Type B pancreatic cell (in vitro differentiated cells): ENCODE measurements at regions not wholly inside any gene's neighbourhood (a gene's known extent, or its start where the extent isn't known, plus 50 kb on each side); places are given as distances from the start of the nearest gene placed in this dataset.

Source experiments
- DNase-seq: peaks from one replicate; pipeline ENCODE4 v3.0.0; 2021; ENCODE audit warnings: mixed read lengths; ENCODE audit not compliant: unreplicated experiment; ENCODE audit errors: extremely low spot score
- H3K27ac Mint-ChIP-seq: 2 replicates; pipeline ENCODE4 v1.8.0; 2021; ENCODE audit warnings: mild to moderate bottlenecking, mixed read lengths
- H3K27me3 Mint-ChIP-seq: 2 replicates; pipeline ENCODE4 v1.8.0; 2021; ENCODE audit warnings: mixed read lengths
- H3K36me3 Mint-ChIP-seq: 2 replicates; pipeline ENCODE4 v1.8.0; 2021; ENCODE audit warnings: mixed read lengths
- H3K4me1 Mint-ChIP-seq: one replicate; pipeline ENCODE4 v1.8.0; 2021; ENCODE audit warnings: mixed read lengths; ENCODE audit not compliant: unreplicated experiment
- H3K4me3 Mint-ChIP-seq: 2 replicates; pipeline ENCODE4 v1.8.0; 2021; ENCODE audit warnings: mild to moderate bottlenecking, mixed read lengths
- H3K9me3 Mint-ChIP-seq: 2 replicates; pipeline ENCODE4 v1.8.0; 2021; ENCODE audit warnings: mixed read lengths
- TF ChIP-seq, protein P1 (sequence below): fragments of 200-600 bp; sonication (generic); conservative IDR thresholded peaks from 2 replicates; pipeline ENCODE4 v1.5.0; 2021; ENCODE audit warnings: antibody characterized with exemption, mild to moderate bottlenecking

DNA sequence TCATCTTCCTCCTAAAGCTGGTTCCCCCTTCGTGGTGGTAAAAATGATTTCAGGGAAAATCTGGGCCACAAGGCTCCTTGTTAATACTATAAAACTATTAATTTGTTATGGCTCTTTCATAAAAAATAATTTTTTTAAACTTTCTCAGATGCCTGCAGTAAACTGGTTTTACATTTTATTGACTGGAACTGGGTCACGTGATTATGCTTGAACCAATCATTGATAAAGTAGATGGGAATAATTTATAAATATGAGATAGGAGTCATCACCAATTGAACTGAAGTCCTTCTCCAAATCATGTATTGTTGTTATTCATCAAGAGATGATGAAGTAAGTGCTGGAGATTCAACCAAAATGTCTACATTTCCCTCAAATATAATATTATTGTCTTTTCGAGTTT lies 138.4 kb downstream of the SLC17A6 start:
- DNase-seq = no peak
- Mint-ChIP-seq H3K4me1 (peaks cover 14% of the 10 kb centered on the region), H3K4me3 (no peak overlapping the region), H3K9me3 (peaks cover 5% of the 10 kb centered on the region), H3K36me3 (no peaks in the 10 kb centered on the region), H3K27ac (no peak overlapping the region), H3K27me3 (no peaks in the 10 kb centered on the region)
- TF ChIP-seq, protein P1, sequence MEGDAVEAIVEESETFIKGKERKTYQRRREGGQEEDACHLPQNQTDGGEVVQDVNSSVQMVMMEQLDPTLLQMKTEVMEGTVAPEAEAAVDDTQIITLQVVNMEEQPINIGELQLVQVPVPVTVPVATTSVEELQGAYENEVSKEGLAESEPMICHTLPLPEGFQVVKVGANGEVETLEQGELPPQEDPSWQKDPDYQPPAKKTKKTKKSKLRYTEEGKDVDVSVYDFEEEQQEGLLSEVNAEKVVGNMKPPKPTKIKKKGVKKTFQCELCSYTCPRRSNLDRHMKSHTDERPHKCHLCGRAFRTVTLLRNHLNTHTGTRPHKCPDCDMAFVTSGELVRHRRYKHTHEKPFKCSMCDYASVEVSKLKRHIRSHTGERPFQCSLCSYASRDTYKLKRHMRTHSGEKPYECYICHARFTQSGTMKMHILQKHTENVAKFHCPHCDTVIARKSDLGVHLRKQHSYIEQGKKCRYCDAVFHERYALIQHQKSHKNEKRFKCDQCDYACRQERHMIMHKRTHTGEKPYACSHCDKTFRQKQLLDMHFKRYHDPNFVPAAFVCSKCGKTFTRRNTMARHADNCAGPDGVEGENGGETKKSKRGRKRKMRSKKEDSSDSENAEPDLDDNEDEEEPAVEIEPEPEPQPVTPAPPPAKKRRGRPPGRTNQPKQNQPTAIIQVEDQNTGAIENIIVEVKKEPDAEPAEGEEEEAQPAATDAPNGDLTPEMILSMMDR = no peak

DNA sequence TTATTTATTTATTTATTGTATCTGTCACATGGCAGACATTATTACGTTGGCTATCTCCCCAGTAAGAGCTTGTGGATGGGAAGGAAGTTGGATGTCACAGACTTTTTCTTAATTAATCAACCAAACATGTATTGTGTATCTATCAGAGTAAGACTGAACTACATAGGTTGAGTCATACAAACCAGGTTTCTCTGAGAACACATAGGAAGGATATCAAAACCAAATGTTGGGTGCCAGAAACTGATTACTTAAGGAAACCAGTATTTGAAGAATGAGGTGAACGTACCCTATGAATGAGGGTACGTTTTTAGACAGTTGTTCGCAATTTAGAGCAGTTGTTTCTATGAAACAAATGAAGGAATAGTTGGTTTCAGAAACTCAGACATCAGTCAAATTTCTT lies 136.4 kb downstream of the SLC17A6 start:
- Mint-ChIP-seq H3K27ac (no peak overlapping the region), H3K9me3 (no peaks in the 10 kb centered on the region), H3K36me3 (no peaks in the 10 kb centered on the region), H3K4me1 (peaks cover 10% of the 10 kb centered on the region), H3K4me3 (no peak overlapping the region), H3K27me3 (no peaks in the 10 kb centered on the region)
- TF ChIP-seq, protein P1 = no peak
- DNase-seq = no peak

DNA sequence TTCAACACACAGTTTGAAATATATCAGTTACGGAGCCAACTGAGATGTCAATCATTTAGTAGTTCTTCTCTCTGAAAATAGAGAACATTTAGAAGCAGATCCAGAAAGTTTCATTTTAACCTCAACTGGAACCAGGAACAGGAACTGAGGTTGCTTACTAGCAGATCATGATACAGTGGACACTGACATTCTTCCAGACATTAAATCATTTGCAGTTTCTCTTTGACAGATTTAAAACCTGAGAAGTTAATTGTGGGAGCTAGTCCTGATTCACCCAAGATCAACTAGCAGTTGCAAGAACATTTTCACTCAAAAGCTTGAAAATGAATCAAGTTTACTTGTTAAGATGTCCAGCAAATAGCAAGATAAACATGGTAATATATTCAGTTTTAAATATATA lies 135.4 kb downstream of the SLC17A6 start:
- Mint-ChIP-seq H3K9me3 (no peaks in the 10 kb centered on the region), H3K27me3 (no peaks in the 10 kb centered on the region), H3K4me3 (no peak overlapping the region), H3K36me3 (no peaks in the 10 kb centered on the region), H3K4me1 (peaks cover 10% of the 10 kb centered on the region), H3K27ac (no peak overlapping the region)
- no peak for DNase-seq
- TF ChIP-seq, protein P1 = no peak

DNA sequence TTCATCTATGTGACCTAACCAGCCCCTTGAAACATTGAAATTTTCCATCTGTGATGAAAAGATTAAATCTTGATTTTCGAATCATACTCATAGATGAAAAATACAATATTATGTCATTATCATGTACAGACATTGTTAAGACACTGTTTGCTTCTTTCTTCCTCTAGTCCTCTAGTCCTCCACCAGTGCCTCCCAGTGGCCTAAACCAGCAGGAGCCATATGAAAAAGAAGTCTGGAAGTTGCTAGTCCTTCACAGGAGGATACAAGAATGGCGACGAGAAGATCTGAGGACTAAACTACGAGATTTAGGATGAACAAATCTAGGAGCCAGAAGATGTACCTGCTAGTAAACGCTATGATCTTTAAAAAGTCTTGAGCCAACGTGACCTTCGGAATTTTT lies 134.1 kb downstream of the SLC17A6 start:
- Mint-ChIP-seq H3K27ac (no peak overlapping the region), H3K4me3 (no peak overlapping the region), H3K27me3 (peaks cover 5% of the 10 kb centered on the region), H3K9me3 (no peaks in the 10 kb centered on the region), H3K36me3 (no peaks in the 10 kb centered on the region), H3K4me1 (peaks cover 5% of the 10 kb centered on the region)
- DNase-seq = no peak
- TF ChIP-seq, protein P1 = peak; percentile 25

DNA sequence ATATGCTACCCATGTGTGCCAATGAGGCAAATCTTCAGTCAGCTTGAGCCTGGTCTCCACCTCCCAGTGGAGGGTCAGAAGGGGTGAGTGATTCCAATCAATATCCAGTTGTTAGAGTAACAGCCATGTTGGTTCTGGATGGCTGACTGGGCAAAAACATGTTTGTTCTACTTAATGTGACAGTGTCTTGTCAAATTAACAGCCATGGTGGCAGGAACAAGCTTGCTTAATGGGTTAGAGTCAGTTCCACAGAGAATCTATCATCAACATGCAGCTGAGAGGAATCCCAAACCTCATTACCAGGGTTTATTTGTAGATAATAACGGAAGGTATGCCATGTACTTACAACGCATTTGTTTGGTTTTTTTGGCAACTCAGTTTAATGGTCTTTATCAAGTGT lies 133.2 kb downstream of the SLC17A6 start:
- H3K27ac Mint-ChIP-seq = no peak overlapping the region
- no peak for DNase-seq
- H3K36me3 Mint-ChIP-seq = no peaks in the 10 kb centered on the region
- H3K27me3 Mint-ChIP-seq = peaks cover 5% of the 10 kb centered on the region
- H3K4me3 Mint-ChIP-seq = no peak overlapping the region
- H3K4me1 Mint-ChIP-seq = peaks cover 5% of the 10 kb centered on the region
- TF ChIP-seq, protein P1 = no peak
- H3K9me3 Mint-ChIP-seq = no peaks in the 10 kb centered on the region

DNA sequence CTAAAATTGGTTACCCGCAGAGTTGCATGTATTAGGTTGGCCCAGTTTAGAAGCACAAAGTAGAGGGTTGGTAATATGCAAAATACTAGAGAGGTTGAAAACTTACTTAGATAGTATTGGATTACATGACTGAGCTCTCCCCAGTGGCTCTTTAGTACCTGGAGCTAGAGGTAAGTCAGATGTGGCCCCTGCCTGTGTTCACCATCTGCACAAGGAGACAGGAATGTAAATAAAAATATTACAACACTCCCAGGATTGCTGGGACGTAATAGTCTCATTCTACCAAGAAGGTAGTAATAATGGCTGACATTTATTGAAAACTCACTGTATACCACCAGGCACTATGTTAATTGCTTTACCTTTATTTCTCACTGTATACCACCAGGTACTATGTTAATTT lies 129.6 kb downstream of the SLC17A6 start:
- no peaks in the 10 kb centered on the region for H3K4me1 Mint-ChIP-seq
- TF ChIP-seq, protein P1 = no peak
- no peaks in the 10 kb centered on the region for H3K36me3 Mint-ChIP-seq
- peaks cover 5% of the 10 kb centered on the region for H3K27me3 Mint-ChIP-seq
- no peak overlapping the region for H3K27ac Mint-ChIP-seq
- H3K4me3 Mint-ChIP-seq = no peak overlapping the region
- H3K9me3 Mint-ChIP-seq = no peaks in the 10 kb centered on the region
- no peak for DNase-seq
